OCI-LY7 (cell line): ENCODE measurements at regions not wholly inside any gene's neighbourhood (a gene's known extent, or its start where the extent isn't known, plus 50 kb on each side); places are given as distances from the start of the nearest gene placed in this dataset.

ENCODE experiments used
- BruUV-seq: library from RNA; stranded (reverse); fragments of 400-500 nt; replicated peaks from 2 replicates; lab custom pipeline; 2021; lab: Mats Ljungman, UMichigan
- CTCF ChIA-PET: fragments of 300-600 bp; sonication (Branson Sonifier 250); formaldehyde crosslinking; loops from one replicate; lab custom pipeline; 2022; ENCODE audit warnings: antibody characterized with exemption; ENCODE audit not compliant: unreplicated experiment; lab: Charles Lee
- POLR2A ChIA-PET: fragments of 300-600 bp; sonication (Branson Sonifier 250); formaldehyde crosslinking; loops from one replicate; lab custom pipeline; 2022; ENCODE audit warnings: antibody characterized with exemption; lab: Charles Lee
- DNase-seq: peaks from one replicate; pipeline ENCODE4 v3.0.0-alpha.2; 2015; ENCODE audit warnings: low spot score
- H2AFZ ChIP-seq: fragments of 200-600 bp; sonication (generic), shearing (Covaris generic); 2 replicates; pipeline ENCODE4 v1.6.1; 2014; ENCODE audit warnings: mild to moderate bottlenecking, antibody characterized with exemption, low read length, moderate library complexity
- H3K27ac ChIP-seq: fragments of 200-600 bp; sonication (generic); 2 replicates; pipeline ENCODE4 v1.5.1; 2014; ENCODE audit warnings: mixed run types, low read depth, mild to moderate bottlenecking, moderate library complexity, low read length, inconsistent platforms; ENCODE audit not compliant: poor library complexity, severe bottlenecking
- H3K36me3 ChIP-seq: fragments of 200-600 bp; sonication (generic); 2 replicates; pipeline ENCODE4 v1.6.1; 2014; ENCODE audit warnings: mild to moderate bottlenecking, antibody characterized with exemption, low read length, moderate library complexity, mixed read lengths; ENCODE audit not compliant: insufficient read depth
- H3K4me1 ChIP-seq: fragments of 200-600 bp; sonication (generic); 2 replicates; pipeline ENCODE4 v1.5.1; 2014; ENCODE audit warnings: mild to moderate bottlenecking, low read length; ENCODE audit not compliant: insufficient read depth, poor library complexity, severe bottlenecking
- H3K4me2 ChIP-seq: fragments of 200-600 bp; sonication (generic); 2 replicates; pipeline ENCODE4 v1.6.1; 2014; ENCODE audit warnings: mild to moderate bottlenecking, low read length
- H3K4me3 ChIP-seq: fragments of 200-600 bp; sonication (generic); 2 replicates; pipeline ENCODE4 v1.5.1; 2014; ENCODE audit warnings: mild to moderate bottlenecking, low read depth, low read length; ENCODE audit not compliant: poor library complexity, severe bottlenecking
- H3K79me2 ChIP-seq: fragments of 200-600 bp; sonication (generic); 2 replicates; pipeline ENCODE4 v1.6.1; 2016; ENCODE audit warnings: low read depth, mild to moderate bottlenecking, low read length, moderate library complexity, mixed read lengths; ENCODE audit not compliant: insufficient read depth
- H3K9me2 ChIP-seq: fragments of 200-600 bp; sonication (generic); 2 replicates; pipeline ENCODE4 v1.6.1; 2016; ENCODE audit warnings: mild to moderate bottlenecking, low read length, mixed read lengths; ENCODE audit not compliant: insufficient read depth
- H3K9me3 ChIP-seq: fragments of 200-600 bp; sonication (generic); 2 replicates; pipeline ENCODE4 v1.6.1; 2014; ENCODE audit warnings: mild to moderate bottlenecking, mixed run types, low read length, mixed read lengths
- H4K20me1 ChIP-seq: fragments of 200-600 bp; sonication (generic); 2 replicates; pipeline ENCODE4 v1.6.1; 2014; ENCODE audit warnings: mild to moderate bottlenecking, antibody characterized with exemption, low read length, moderate library complexity, mixed read lengths; ENCODE audit not compliant: insufficient read depth
- CTCF ChIP-seq: fragments of 200-600 bp; sonication (generic); conservative IDR thresholded peaks from 2 replicates; pipeline ENCODE4 v1.5.1; 2014; ENCODE audit warnings: mild to moderate bottlenecking, antibody characterized with exemption, low read length, moderate library complexity, mixed read lengths
- EZH2phosphoT487 ChIP-seq: fragments of 200-600 bp; sonication (generic); IDR thresholded peaks from 2 replicates; pipeline ENCODE4 v1.6.1; 2018; ENCODE audit warnings: low read depth, borderline replicate concordance, mild to moderate bottlenecking, mixed run types, antibody characterized with exemption, low read length, moderate library complexity, mixed read lengths
- intact Hi-C: fragments of 100-400 bp; cut with micrococcal nuclease; formaldehyde crosslinking; loops from one replicate; pipeline ENCODE4 v1.10.0; 2022; ENCODE audit not compliant: unreplicated experiment

GRCh38 chr13:44762911-44763310 is 186.8 kb upstream of the TSC22D1 start:
- H3K36me3 ChIP-seq: no peaks in the 10 kb centered on the region
- H3K4me1 ChIP-seq: no peaks in the 10 kb centered on the region
- H3K4me3 ChIP-seq: no peak overlapping the region
- POLR2A ChIA-PET: interaction anchor here (0.6 kb wide), 1 partner anchor 17 kb away, joined by 3 read pairs; no protein-coding TSS in a partner anchor
- no peaks in the 10 kb centered on the region for H4K20me1 ChIP-seq
- no peak overlapping the region for H3K27ac ChIP-seq
- H2AFZ ChIP-seq: no peak overlapping the region
- intact Hi-C loops: no loop called here
- no peaks in the 10 kb centered on the region for H3K9me2 ChIP-seq
- H3K9me3 ChIP-seq: no peaks in the 10 kb centered on the region
- no TSS peak for BruUV-seq
- H3K79me2 ChIP-seq: no peaks in the 10 kb centered on the region
- CTCF ChIA-PET: no interaction called here
- no peak for DNase-seq
- no peak for TF ChIP-seq EZH2phosphoT487
- H3K4me2 ChIP-seq: no peak overlapping the region

- ChIA-PET CTCF (no interaction called here), POLR2A (no interaction called here)
- intact Hi-C loops: no loop called here
- H3K27ac ChIP-seq: no peak overlapping the region
- BruUV-seq: no TSS peak
- no peak for DNase-seq
- H3K79me2 ChIP-seq: no peaks in the 10 kb centered on the region
- no peak for TF ChIP-seq CTCF
- no peak for TF ChIP-seq EZH2phosphoT487
- no peaks in the 10 kb centered on the region for H3K9me2 ChIP-seq
- H3K9me3 ChIP-seq: no peaks in the 10 kb centered on the region
- H3K4me1 ChIP-seq: no peaks in the 10 kb centered on the region
- no peak overlapping the region for H3K4me3 ChIP-seq
- no peaks in the 10 kb centered on the region for H4K20me1 ChIP-seq
- no peaks in the 10 kb centered on the region for H3K36me3 ChIP-seq
- H2AFZ ChIP-seq: no peak overlapping the region
- H3K4me2 ChIP-seq: no peak overlapping the region
Observed at GRCh38 chr13:44760434-44760833, 184.3 kb upstream of the TSC22D1 start.

- H3K36me3 ChIP-seq: no peaks in the 10 kb centered on the region
- no peak overlapping the region for H3K27ac ChIP-seq
- no peaks in the 10 kb centered on the region for H3K9me2 ChIP-seq
- H2AFZ ChIP-seq: no peak overlapping the region
- no peak for DNase-seq
- intact Hi-C loops: no loop called here
- CTCF ChIA-PET: no interaction called here
- H4K20me1 ChIP-seq: no peaks in the 10 kb centered on the region
- no peaks in the 10 kb centered on the region for H3K4me1 ChIP-seq
- POLR2A ChIA-PET: no interaction called here
- H3K4me2 ChIP-seq: no peak overlapping the region
- H3K9me3 ChIP-seq: no peaks in the 10 kb centered on the region
- H3K4me3 ChIP-seq: no peak overlapping the region
- no peaks in the 10 kb centered on the region for H3K79me2 ChIP-seq
- BruUV-seq: no TSS peak
- no peak for TF ChIP-seq CTCF
- no peak for TF ChIP-seq EZH2phosphoT487
Observed at GRCh38 chr13:44759384-44760360, 183.5 kb upstream of the TSC22D1 start.
